Naive B cell (primary cell): ENCODE measurements at regions not wholly inside any gene's neighbourhood (a gene's known extent, or its start where the extent isn't known, plus 50 kb on each side); places are given as distances from the start of the nearest gene placed in this dataset.
"Not testable (repeated sequence)": the region's sequence is repeated elsewhere in the genome, so short reads cannot be mapped to it uniquely, and the experiment has no call there.

Experiments
- ATAC-seq, 2 donors: fragments of 150-1000 bp; cut with Tn5 transposase; 2 replicates each; pipeline ENCODE4 v1.10.0; 2021; ENCODE audit warnings: low read depth in 2 of 2, mild to moderate bottlenecking in 2 of 2, moderate library complexity in 2 of 2
- DNase-seq: peaks from one replicate; pipeline ENCODE4 v3.0.0; 2022
- H3K27ac Mint-ChIP-seq, 6 donors: one replicate each; pipeline ENCODE4 v1.8.0; 2020 to 2022; ENCODE audit warnings: mild to moderate bottlenecking in 6 of 6, mixed read lengths in 6 of 6, moderate library complexity in 5 of 6, inconsistent platforms in 2 of 6
- H3K27me3 Mint-ChIP-seq, 3 donors: one replicate each; pipeline ENCODE4 v1.8.0; 2021 to 2022; ENCODE audit warnings: mixed read lengths in 3 of 3, mild to moderate bottlenecking in 1 of 3
- H3K36me3 Mint-ChIP-seq, 2 donors: one replicate each; pipeline ENCODE4 v1.8.0; 2020 to 2022; ENCODE audit warnings: mixed read lengths in 2 of 2, inconsistent platforms in 1 of 2, mild to moderate bottlenecking in 1 of 2
- H3K4me1 Mint-ChIP-seq, 3 donors: one replicate each; pipeline ENCODE4 v1.8.0; 2020 to 2022; ENCODE audit warnings: mixed read lengths in 3 of 3, inconsistent platforms in 1 of 3, mild to moderate bottlenecking in 1 of 3, moderate library complexity in 1 of 3
- H3K4me3 Mint-ChIP-seq, 8 donors: one replicate each; pipeline ENCODE4 v1.8.0; 2020 to 2022; ENCODE audit warnings: mild to moderate bottlenecking in 8 of 8, mixed read lengths in 8 of 8, moderate library complexity in 8 of 8, inconsistent platforms in 2 of 8
- H3K9me3 Mint-ChIP-seq, 7 donors: one replicate each; pipeline ENCODE4 v1.8.0; 2020 to 2022; ENCODE audit warnings: mixed read lengths in 7 of 7, mild to moderate bottlenecking in 5 of 7, inconsistent platforms in 2 of 7, moderate library complexity in 1 of 7

- peak overlapping the region in 1 of 6 donors; percentile 46 for H3K27ac Mint-ChIP-seq
- ATAC-seq, H3K4me1 Mint-ChIP-seq, H3K4me3 Mint-ChIP-seq, H3K27me3 Mint-ChIP-seq, DNase-seq: not testable (repeated sequence)
- peaks cover 8 to 13% of the 10 kb centered on the region in 2 donors for H3K36me3 Mint-ChIP-seq
- peaks cover 6 to 48% (median 14%) of the 10 kb centered on the region in 7 donors for H3K9me3 Mint-ChIP-seq
Measured at GRCh38 chr2:147269581-147269980, 575.2 kb upstream of the ACVR2A start.

DNA sequence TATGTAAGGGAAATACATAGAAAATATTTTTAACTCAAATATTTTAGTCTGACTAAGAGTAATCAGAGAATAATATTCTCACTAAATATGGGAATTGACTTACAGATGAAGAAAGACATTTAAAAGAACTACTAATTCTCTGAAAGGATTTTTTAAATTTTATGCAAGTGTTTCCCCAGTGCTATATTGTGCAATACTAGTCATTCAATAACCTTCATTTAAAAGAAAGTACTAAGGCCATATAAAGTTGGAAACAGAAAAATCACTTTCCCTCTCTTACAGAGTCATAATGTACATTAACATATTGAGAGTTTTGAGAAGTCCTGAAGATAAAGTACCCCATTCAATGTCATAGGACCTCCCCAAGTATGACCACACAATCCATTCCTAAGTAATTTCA lies 584.6 kb upstream of the ACVR2A start:
- H3K4me3 Mint-ChIP-seq: no peak overlapping the region
- H3K27me3 Mint-ChIP-seq: no peaks in the 10 kb centered on the region
- no peaks in the 10 kb centered on the region for H3K4me1 Mint-ChIP-seq
- H3K9me3 Mint-ChIP-seq: peaks cover 2 to 12% (median 9%) of the 10 kb centered on the region in 7 donors
- ATAC-seq (no peak), DNase-seq (no peak)
- H3K27ac Mint-ChIP-seq: no peak overlapping the region
- no peaks in the 10 kb centered on the region for H3K36me3 Mint-ChIP-seq

DNA sequence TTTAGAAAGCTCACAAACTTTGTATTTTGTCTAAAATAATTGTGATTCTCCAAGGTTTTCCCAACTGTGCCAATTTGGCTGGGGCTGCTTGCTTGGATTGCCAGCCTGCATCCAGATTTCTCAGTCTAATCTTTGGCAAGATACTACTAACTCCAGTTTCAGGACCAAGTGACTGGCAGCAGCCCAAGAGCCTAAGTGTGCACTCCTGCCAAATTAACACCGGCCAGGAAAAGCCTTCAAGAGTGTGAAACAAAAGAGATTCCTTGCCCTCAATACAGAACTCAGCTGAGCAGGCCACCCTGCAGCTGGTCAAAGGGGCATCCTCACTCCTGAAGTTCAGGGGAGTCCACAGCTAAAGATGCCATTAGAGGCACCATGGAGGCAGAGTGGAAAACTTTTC lies 589.0 kb upstream of the ACVR2A start:
- Mint-ChIP-seq H3K9me3 (peaks cover 0 to 9% (median 6%) of the 10 kb centered on the region in 7 donors), H3K4me3 (no peak overlapping the region), H3K27me3 (no peaks in the 10 kb centered on the region), H3K36me3 (no peaks in the 10 kb centered on the region), H3K27ac (no peak overlapping the region), H3K4me1 (no peaks in the 10 kb centered on the region)
- no peak for DNase-seq
- no peak for ATAC-seq

- H3K36me3 Mint-ChIP-seq: no peaks in the 10 kb centered on the region
- H3K27ac Mint-ChIP-seq: no peak overlapping the region
- no peak overlapping the region for H3K4me3 Mint-ChIP-seq
- H3K9me3 Mint-ChIP-seq: peaks cover 0 to 9% (median 6%) of the 10 kb centered on the region in 7 donors
- no peaks in the 10 kb centered on the region for H3K27me3 Mint-ChIP-seq
- no peak for ATAC-seq
- H3K4me1 Mint-ChIP-seq: no peaks in the 10 kb centered on the region
- DNase-seq: no peak
Measured at GRCh38 chr2:147250652-147251356, 594.0 kb upstream of the ACVR2A start.

- Mint-ChIP-seq H3K36me3 (no peaks in the 10 kb centered on the region), H3K4me3 (no peak overlapping the region), H3K27ac (no peak overlapping the region), H3K27me3 (no peaks in the 10 kb centered on the region), H3K4me1 (no peaks in the 10 kb centered on the region), H3K9me3 (peaks cover 0 to 6% (median 2%) of the 10 kb centered on the region in 7 donors)
- DNase-seq (no peak), ATAC-seq (no peak)
Measured at GRCh38 chr2:147247749-147248148, 597.1 kb upstream of the ACVR2A start.

DNA sequence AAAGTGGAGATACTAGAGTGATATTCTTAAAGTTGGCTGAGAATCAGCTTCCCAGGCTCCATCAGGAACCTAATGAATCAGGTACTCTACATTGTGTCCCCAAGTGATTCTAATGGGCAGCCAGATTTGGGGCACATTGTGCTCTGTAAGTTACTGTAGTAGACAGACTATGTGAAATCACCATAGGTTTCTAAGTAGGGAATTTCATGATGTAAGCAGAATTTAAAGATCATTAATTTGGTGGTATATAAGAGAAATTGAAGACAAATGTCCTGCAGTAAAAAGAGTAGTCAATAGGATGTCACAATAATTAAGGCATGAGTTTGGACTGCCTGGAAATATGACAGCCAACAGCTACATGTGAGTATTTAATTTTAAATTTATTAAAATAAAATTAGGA lies 602.4 kb upstream of the ACVR2A start:
- H3K4me1 Mint-ChIP-seq: no peaks in the 10 kb centered on the region
- no peak for DNase-seq
- ATAC-seq: no peak
- H3K9me3 Mint-ChIP-seq: peaks cover 0 to 9% (median 2%) of the 10 kb centered on the region in 7 donors
- H3K27ac Mint-ChIP-seq: no peak overlapping the region
- H3K36me3 Mint-ChIP-seq: no peaks in the 10 kb centered on the region
- no peak overlapping the region for H3K4me3 Mint-ChIP-seq
- no peaks in the 10 kb centered on the region for H3K27me3 Mint-ChIP-seq

- DNase-seq (no peak), ATAC-seq (no peak)
- no peaks in the 10 kb centered on the region for H3K4me1 Mint-ChIP-seq
- peaks cover 0 to 13% (median 2%) of the 10 kb centered on the region in 7 donors for H3K9me3 Mint-ChIP-seq
- H3K36me3 Mint-ChIP-seq: no peaks in the 10 kb centered on the region
- H3K27me3 Mint-ChIP-seq: no peaks in the 10 kb centered on the region
- no peak overlapping the region for H3K27ac Mint-ChIP-seq
- H3K4me3 Mint-ChIP-seq: no peak overlapping the region
Measured at GRCh38 chr2:147236601-147237000, 608.2 kb upstream of the ACVR2A start.

- H3K4me1 Mint-ChIP-seq: no peaks in the 10 kb centered on the region
- no peak for DNase-seq
- no peak for ATAC-seq
- peaks cover 0 to 8% (median 2%) of the 10 kb centered on the region in 7 donors for H3K9me3 Mint-ChIP-seq
- H3K27me3 Mint-ChIP-seq: no peaks in the 10 kb centered on the region
- H3K36me3 Mint-ChIP-seq: no peaks in the 10 kb centered on the region
- no peak overlapping the region for H3K4me3 Mint-ChIP-seq
- H3K27ac Mint-ChIP-seq: no peak overlapping the region
Measured at GRCh38 chr2:147232225-147232669, 612.6 kb upstream of the ACVR2A start.

DNA sequence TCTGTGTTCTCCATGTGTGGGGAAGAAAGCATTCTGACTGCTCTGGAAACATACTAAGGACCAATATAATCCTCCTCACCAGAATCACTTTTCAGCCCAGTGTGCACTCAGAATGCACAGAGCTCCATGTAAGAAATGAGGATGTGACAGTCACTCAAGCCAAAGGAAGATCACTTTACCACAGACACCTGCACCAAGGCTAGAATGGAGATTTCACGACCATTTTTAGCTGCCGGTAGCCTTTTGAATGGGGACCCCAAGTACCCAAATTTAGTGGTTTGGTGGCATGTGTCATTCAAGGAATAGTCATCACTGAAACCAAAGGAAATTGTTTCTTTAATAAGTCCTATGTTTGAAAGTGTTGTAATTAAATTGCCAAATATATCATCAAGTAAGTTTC lies 613.2 kb upstream of the ACVR2A start:
- Mint-ChIP-seq H3K27ac (no peak overlapping the region), H3K4me1 (no peaks in the 10 kb centered on the region), H3K27me3 (no peaks in the 10 kb centered on the region), H3K36me3 (no peaks in the 10 kb centered on the region), H3K4me3 (no peak overlapping the region), H3K9me3 (peaks cover 0 to 8% (median 1%) of the 10 kb centered on the region in 7 donors)
- ATAC-seq (no peak), DNase-seq (no peak)

DNA sequence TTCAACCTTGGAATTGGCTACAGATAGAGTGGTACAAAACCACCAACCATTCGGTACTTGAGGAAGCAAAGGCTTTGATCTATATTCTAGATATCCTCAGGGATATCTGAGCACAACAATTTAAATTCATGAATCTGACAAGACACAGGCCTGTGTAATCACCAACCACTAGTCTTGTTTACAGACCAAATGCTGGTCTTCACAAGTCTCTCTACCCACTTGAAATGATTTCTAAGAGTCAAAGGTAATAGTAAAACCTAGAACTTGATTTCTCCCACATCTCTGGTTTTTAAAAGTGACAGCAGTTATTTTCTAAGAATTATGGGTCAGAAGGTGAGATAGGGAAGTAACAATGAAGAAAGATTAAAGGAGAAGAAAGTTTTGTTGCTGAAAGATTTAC lies 613.7 kb upstream of the ACVR2A start:
- H3K4me1 Mint-ChIP-seq: no peaks in the 10 kb centered on the region
- no peak overlapping the region for H3K4me3 Mint-ChIP-seq
- H3K27me3 Mint-ChIP-seq: no peaks in the 10 kb centered on the region
- H3K27ac Mint-ChIP-seq: no peak overlapping the region
- no peaks in the 10 kb centered on the region for H3K36me3 Mint-ChIP-seq
- peaks cover 0 to 10% (median 1%) of the 10 kb centered on the region in 7 donors for H3K9me3 Mint-ChIP-seq
- ATAC-seq (no peak), DNase-seq (no peak)

GRCh38 chr2:147227313-147227712 lies 617.5 kb upstream of the ACVR2A start:
- no peak for DNase-seq
- H3K27ac Mint-ChIP-seq: no peak overlapping the region

GRCh38 chr2:147224070-147224469 lies 620.8 kb upstream of the ACVR2A start:
- ATAC-seq: no peak

More at GRCh38 chr2:147227313-147227712, 617.5 kb upstream of the ACVR2A start:
- H3K9me3 Mint-ChIP-seq: peaks cover 2 to 14% (median 2%) of the 10 kb centered on the region in 7 donors
- no peaks in the 10 kb centered on the region for H3K36me3 Mint-ChIP-seq
- ATAC-seq: no peak
- H3K27me3 Mint-ChIP-seq: no peaks in the 10 kb centered on the region
- H3K4me3 Mint-ChIP-seq: no peak overlapping the region
- no peaks in the 10 kb centered on the region for H3K4me1 Mint-ChIP-seq

DNA sequence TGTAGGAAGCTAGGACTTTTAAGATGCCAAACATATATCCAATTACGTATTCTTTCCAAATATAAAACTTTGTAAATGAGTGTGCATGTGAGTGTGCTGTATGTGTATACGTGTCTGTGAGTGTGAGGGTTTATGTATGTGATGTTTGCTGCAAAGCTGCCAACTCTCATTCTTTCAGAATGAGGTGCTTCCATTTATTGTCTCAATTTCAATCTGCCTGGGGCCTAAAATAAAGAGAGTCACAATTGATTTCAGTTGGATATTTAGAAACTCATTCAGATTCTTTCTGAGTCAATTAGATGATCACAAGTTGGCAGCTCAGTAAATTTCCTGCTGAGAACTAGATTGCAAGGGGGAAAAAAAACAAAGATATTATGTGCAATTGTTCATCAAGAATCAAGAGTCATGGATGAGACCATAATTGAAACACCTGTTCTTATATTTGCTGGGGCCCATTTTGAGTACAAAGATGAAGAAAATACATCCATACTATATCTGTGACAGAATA lies 621.2 kb upstream of the ACVR2A start:
- DNase-seq (no peak), ATAC-seq (no peak)
- no peak overlapping the region for H3K4me3 Mint-ChIP-seq
- no peaks in the 10 kb centered on the region for H3K27me3 Mint-ChIP-seq
- no peaks in the 10 kb centered on the region for H3K36me3 Mint-ChIP-seq
- H3K4me1 Mint-ChIP-seq: no peaks in the 10 kb centered on the region
- peaks cover 8 to 15% (median 12%) of the 10 kb centered on the region in 7 donors for H3K9me3 Mint-ChIP-seq
- no peak overlapping the region for H3K27ac Mint-ChIP-seq

More at GRCh38 chr2:147224070-147224469, 620.8 kb upstream of the ACVR2A start:
- no peak overlapping the region for H3K4me3 Mint-ChIP-seq
- no peak overlapping the region for H3K27ac Mint-ChIP-seq
- DNase-seq: no peak
- no peaks in the 10 kb centered on the region for H3K27me3 Mint-ChIP-seq
- no peaks in the 10 kb centered on the region for H3K36me3 Mint-ChIP-seq
- peaks cover 8 to 16% (median 11%) of the 10 kb centered on the region in 7 donors for H3K9me3 Mint-ChIP-seq
- no peaks in the 10 kb centered on the region for H3K4me1 Mint-ChIP-seq

DNA sequence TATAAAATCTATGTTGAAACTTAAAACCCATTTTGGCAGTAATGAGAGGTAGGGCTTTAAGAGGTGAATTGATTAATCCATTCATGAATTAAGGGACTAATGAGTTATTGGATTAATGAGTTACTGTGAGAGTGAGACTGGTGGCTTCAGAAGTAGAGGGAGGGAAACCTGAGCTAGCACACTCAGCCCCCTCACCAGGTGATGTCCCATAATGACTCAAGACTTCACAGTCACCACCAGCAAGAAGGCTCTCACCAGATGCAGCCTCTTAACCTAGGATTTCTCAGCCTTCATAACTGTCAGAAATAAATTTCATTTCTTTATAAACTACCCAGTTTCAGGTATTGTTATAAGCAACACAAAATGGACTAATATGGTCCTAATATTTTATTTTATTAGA lies 621.7 kb upstream of the ACVR2A start:
- Mint-ChIP-seq H3K9me3 (peaks cover 8 to 14% (median 11%) of the 10 kb centered on the region in 7 donors), H3K27me3 (no peaks in the 10 kb centered on the region)

More for the DNA sequence above, 621.7 kb upstream of the ACVR2A start:
- Mint-ChIP-seq H3K4me1 (no peaks in the 10 kb centered on the region), H3K4me3 (no peak overlapping the region), H3K36me3 (no peaks in the 10 kb centered on the region), H3K27ac (no peak overlapping the region)
- DNase-seq (no peak), ATAC-seq (no peak)
